HK-2 (cell line): ENCODE measurements at regions not wholly inside any gene's neighbourhood (a gene's known extent, or its start where the extent isn't known, plus 50 kb on each side); places are given as distances from the start of the nearest gene placed in this dataset.

ENCODE experiments used
- DNase-seq: peaks from one replicate; pipeline ENCODE4 v3.0.0-alpha.2; 2018; ENCODE audit not compliant: unreplicated experiment

GRCh38 chr9:115615821-115616665 is 498.1 kb upstream of the TNC start:
- DNase-seq, result peak; percentile 29

GRCh38 chr9:115616666-115617239 is 498.8 kb upstream of the TNC start:
- no peak for DNase-seq

- no peak for DNase-seq
Measured at GRCh38 chr9:115625251-115625650, 507.3 kb upstream of the TNC start.

GRCh38 chr9:115625954-115626353 is 508.0 kb upstream of the TNC start:
- no peak for DNase-seq

GRCh38 chr9:115627511-115627910 is 509.6 kb upstream of the TNC start:
- no peak for DNase-seq

- DNase-seq, result no peak
Measured at GRCh38 chr9:115628426-115628825, 510.5 kb upstream of the TNC start.

GRCh38 chr9:115629879-115630840 is 512.2 kb upstream of the TNC start:
- DNase-seq, result no peak

GRCh38 chr9:115632391-115632790 is 514.4 kb upstream of the TNC start:
- no peak for DNase-seq

- DNase-seq, result no peak
Measured at GRCh38 chr9:115633104-115633503, 515.1 kb upstream of the TNC start.

- no peak for DNase-seq
Measured at GRCh38 chr9:115635680-115636383, 517.8 kb upstream of the PAPPA start.

- DNase-seq, result no peak
Measured at GRCh38 chr9:115636596-115636995, 517.0 kb upstream of the PAPPA start.

- DNase-seq, result no peak
Measured at GRCh38 chr9:115637661-115638060, 515.9 kb upstream of the PAPPA start.

- no peak for DNase-seq
Measured at GRCh38 chr9:115640887-115641286, 512.7 kb upstream of the PAPPA start.

GRCh38 chr9:115642285-115642684 is 511.3 kb upstream of the PAPPA start:
- no peak for DNase-seq

GRCh38 chr9:115643948-115644727 is 509.5 kb upstream of the PAPPA start:
- no peak for DNase-seq

GRCh38 chr9:115649991-115650472 is 503.6 kb upstream of the PAPPA start:
- no peak for DNase-seq

GRCh38 chr9:115650768-115651167 is 502.8 kb upstream of the PAPPA start:
- DNase-seq, result no peak

- no peak for DNase-seq
Measured at GRCh38 chr9:115651461-115651860, 502.1 kb upstream of the PAPPA start.

GRCh38 chr9:115653171-115653606 is 500.4 kb upstream of the PAPPA start:
- DNase-seq, result no peak

GRCh38 chr9:115657695-115658094 is 495.9 kb upstream of the PAPPA start:
- DNase-seq, result no peak

GRCh38 chr9:115665519-115665918 is 488.1 kb upstream of the PAPPA start:
- no peak for DNase-seq
